ENCODE measurements at regions not wholly inside any gene's neighbourhood (a gene's known extent, or its start where the extent isn't known, plus 50 kb on each side); places are given as distances from the start of the nearest gene placed in this dataset.
"Not testable (repeated sequence)": the region's sequence is repeated elsewhere in the genome, so short reads cannot be mapped to it uniquely, and the experiment has no call there.

DNA sequence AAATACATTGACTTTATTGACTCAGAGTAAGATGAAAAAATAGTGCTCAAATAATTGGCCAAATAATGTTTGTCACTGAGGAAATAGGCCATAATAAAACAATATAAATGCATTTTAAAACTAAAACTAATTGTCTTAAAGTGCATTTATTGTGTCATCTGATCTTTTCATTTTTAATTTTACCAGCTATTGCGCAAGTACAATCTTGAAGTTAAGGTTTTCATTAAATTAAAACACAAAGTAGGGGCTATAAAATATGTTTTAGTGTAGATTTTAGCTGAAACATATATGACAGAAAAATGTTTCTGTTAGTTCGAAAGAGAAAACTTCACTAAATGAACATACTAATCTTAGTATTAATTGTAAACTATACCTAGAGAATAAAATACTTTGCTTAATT, 832.8 kb downstream of the FSCB start:
- Histone ChIP-seq H3K27ac (ENCODE audit: low read depth in 1 of 3, low read length in 2 of 3) (no peak overlapping the region), H3K27me3 (ENCODE audit: control insufficient read depth in 3 of 3, insufficient read depth in 3 of 3, low read length in 3 of 3) (no peaks in the 10 kb centered on the region), H3K4me3 (ENCODE audit: low read depth in 1 of 3, low read length in 3 of 3) (no peak overlapping the region), H3K4me1 (ENCODE audit: control insufficient read depth in 3 of 3, insufficient read depth in 2 of 3, low read depth in 1 of 3, low read length in 2 of 3) (no peaks in the 10 kb centered on the region), H3K9me3 (ENCODE audit: control insufficient read depth in 2 of 2, insufficient read depth in 1 of 2, low read depth in 1 of 2, low read length in 1 of 2) (no peaks in the 10 kb centered on the region), H3K36me3 (ENCODE audit: control insufficient read depth in 3 of 3, insufficient read depth in 2 of 3, low read depth in 1 of 3, low read length in 3 of 3) (no peaks in the 10 kb centered on the region)
- no peak for DNase-seq
- WGBS, 3 donors: 88 to 92% (median 91%) methylated on average over 2 of the region's 2 CpGs
- no peak for FAIRE-seq

DNA sequence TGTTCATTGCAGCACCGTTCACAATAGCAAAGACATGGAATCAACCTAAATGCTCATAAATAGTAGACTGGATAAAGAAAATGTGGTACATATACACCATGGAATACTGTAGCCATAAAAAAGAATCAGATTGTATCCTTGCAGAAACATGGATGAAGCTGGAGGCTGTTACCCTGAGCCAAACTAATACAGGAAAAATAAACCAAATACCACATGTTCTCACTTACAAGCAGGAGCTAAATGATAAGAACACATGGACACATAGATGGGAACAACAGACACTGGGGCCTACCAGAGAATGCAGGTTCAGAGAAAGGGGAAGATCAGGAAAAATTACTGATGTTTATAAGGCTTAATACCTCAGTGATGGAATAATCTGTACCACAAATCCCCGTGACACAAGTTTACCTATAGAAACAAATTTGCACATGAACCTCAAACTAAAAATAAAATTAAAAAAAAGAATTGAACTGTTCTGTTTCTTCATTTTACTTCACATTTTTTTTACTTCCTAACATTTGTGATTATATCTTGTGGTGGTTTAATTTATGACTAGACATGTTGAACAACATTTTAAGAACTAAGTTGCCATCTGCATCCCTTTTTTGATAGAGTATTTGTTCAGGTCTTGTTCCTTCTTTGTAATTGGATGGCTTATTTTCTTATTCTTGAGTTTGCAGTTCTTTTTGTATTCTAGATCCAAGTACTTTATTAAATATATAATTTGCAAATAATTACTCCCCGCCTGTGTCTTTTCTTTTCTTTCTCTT, 835.2 kb downstream of the FSCB start:
- no peaks in the 10 kb centered on the region for H3K27me3 ChIP-seq (ENCODE audit: control insufficient read depth in 3 of 3, insufficient read depth in 3 of 3, low read length in 3 of 3)
- peaks cover 0 to 2% of the 10 kb centered on the region in 2 donors for H3K9me3 ChIP-seq (ENCODE audit: control insufficient read depth in 2 of 2, insufficient read depth in 1 of 2, low read depth in 1 of 2, low read length in 1 of 2)
- FAIRE-seq: no peak
- H3K36me3 ChIP-seq (ENCODE audit: control insufficient read depth in 3 of 3, insufficient read depth in 2 of 3, low read depth in 1 of 3, low read length in 3 of 3): no peaks in the 10 kb centered on the region
- no peak for DNase-seq
- H3K4me1 ChIP-seq (ENCODE audit: control insufficient read depth in 3 of 3, insufficient read depth in 2 of 3, low read depth in 1 of 3, low read length in 2 of 3): no peaks in the 10 kb centered on the region
- H3K4me3 ChIP-seq (ENCODE audit: low read depth in 1 of 3, low read length in 3 of 3): no peak overlapping the region
- WGBS, 3 donors: 66 to 81% (median 80%) methylated on average over 3 of the region's 3 CpGs
- H3K27ac ChIP-seq (ENCODE audit: low read depth in 1 of 3, low read length in 2 of 3): no peak overlapping the region

DNA sequence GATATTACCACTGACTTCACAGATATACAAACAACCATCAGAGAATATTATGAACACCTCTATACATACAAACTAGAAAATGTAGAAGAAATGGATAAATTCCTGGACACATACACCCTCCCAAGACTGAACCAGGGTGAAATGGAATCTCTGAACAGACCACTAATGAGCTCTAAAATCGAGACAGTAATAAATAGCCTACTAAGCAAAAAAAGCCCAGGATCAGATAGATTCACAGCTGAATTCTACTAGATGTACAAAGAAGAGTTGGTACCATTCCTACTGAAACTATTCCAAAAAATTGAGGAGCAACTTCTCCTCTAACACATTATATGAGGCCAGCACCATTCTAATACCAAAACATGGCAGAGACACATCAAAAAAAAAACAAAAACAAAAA, 837.7 kb downstream of the FSCB start:
- H3K27me3 ChIP-seq (ENCODE audit: control insufficient read depth in 3 of 3, insufficient read depth in 3 of 3, low read length in 3 of 3): no peaks in the 10 kb centered on the region
- WGBS, 3 donors: 23 to 49% (median 37%) methylated on average over 1 of the region's 1 CpG

DNA sequence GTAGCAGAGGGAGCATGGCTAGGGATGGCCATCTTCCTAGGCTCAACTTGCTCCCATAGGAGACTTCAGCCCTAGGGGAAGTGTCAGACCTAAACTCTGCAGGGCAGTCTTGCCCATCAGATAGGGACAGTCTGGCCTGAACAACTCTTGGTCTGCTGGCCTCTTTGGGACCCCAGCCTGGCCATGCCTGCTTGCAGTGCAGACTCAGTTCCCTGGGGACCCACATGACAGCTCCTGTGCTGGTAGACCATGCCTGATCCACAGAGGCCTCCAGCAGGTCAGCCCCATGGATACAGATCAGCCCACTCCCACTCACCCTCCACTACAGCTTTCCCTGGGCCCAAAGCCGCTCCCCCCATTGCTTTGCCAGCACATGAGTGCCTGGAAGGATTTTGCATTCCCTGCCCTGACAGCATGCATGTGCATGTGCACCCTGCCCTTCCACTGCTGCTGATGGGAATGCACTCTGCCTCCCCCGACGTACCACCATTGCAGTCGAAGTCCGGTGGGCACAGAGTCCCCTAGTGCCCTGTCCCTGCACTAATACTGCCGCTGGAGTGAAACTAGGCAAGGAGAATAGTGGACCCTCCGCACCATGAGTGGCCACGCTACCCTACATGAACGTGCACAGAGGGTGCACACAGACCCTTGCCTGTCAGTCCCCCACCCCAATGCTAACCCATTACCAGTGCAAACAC, 841.4 kb downstream of the FSCB start:
- WGBS, 3 donors: 75 to 83% (median 83%) methylated on average over 9 of the region's 9 CpGs

More for the DNA sequence above, 837.7 kb downstream of the FSCB start:
- Histone ChIP-seq H3K9me3 (ENCODE audit: control insufficient read depth in 2 of 2, insufficient read depth in 1 of 2, low read depth in 1 of 2, low read length in 1 of 2) (peaks cover 0 to 4% of the 10 kb centered on the region in 2 donors), H3K27ac (ENCODE audit: low read depth in 1 of 3, low read length in 2 of 3) (no peak overlapping the region), H3K4me3 (ENCODE audit: low read depth in 1 of 3, low read length in 3 of 3) (no peak overlapping the region), H3K4me1 (ENCODE audit: control insufficient read depth in 3 of 3, insufficient read depth in 2 of 3, low read depth in 1 of 3, low read length in 2 of 3) (no peaks in the 10 kb centered on the region), H3K36me3 (ENCODE audit: control insufficient read depth in 3 of 3, insufficient read depth in 2 of 3, low read depth in 1 of 3, low read length in 3 of 3) (no peaks in the 10 kb centered on the region)
- DNase-seq (no peak), FAIRE-seq (no peak)

DNA sequence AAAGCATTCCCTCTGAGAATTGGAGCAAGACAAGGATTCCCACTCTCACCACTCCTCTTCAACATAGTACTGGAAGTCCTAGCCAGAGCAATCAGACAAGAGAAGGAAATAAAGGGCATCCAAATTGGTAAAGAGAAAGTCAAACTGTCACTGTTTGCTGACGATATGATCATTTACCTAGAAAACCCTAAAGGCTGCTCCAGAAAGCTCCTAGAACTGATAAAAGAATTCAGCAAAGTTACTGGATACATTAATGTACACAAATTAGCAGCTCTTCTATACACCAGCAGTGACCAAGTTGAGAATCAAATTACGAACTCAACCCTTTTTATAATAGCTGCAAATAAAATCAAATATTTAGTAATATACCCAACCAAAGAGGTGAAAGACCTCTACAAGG, 851.9 kb downstream of the FSCB start:
- not testable (repeated sequence) for H3K4me1 ChIP-seq (ENCODE audit: control insufficient read depth in 3 of 3, insufficient read depth in 2 of 3, low read depth in 1 of 3, low read length in 2 of 3); H3K27me3 ChIP-seq (ENCODE audit: control insufficient read depth in 3 of 3, insufficient read depth in 3 of 3, low read length in 3 of 3); H3K27ac ChIP-seq (ENCODE audit: low read depth in 1 of 3, low read length in 2 of 3); H3K36me3 ChIP-seq (ENCODE audit: control insufficient read depth in 3 of 3, insufficient read depth in 2 of 3, low read depth in 1 of 3, low read length in 3 of 3); DNase-seq; FAIRE-seq; H3K4me3 ChIP-seq (ENCODE audit: low read depth in 1 of 3, low read length in 3 of 3); H3K9me3 ChIP-seq (ENCODE audit: control insufficient read depth in 2 of 2, insufficient read depth in 1 of 2, low read depth in 1 of 2, low read length in 1 of 2)
- 80 to 89% (median 82%) methylated on average over 2 of the region's 2 CpGs for WGBS, 3 donors

More for the DNA sequence above, 841.4 kb downstream of the FSCB start:
- H3K27ac ChIP-seq (ENCODE audit: low read depth in 1 of 3, low read length in 2 of 3): no peak overlapping the region
- peaks cover 0 to 4% of the 10 kb centered on the region in 2 donors for H3K9me3 ChIP-seq (ENCODE audit: control insufficient read depth in 2 of 2, insufficient read depth in 1 of 2, low read depth in 1 of 2, low read length in 1 of 2)
- no peak overlapping the region for H3K4me3 ChIP-seq (ENCODE audit: low read depth in 1 of 3, low read length in 3 of 3)
- no peaks in the 10 kb centered on the region for H3K27me3 ChIP-seq (ENCODE audit: control insufficient read depth in 3 of 3, insufficient read depth in 3 of 3, low read length in 3 of 3)
- no peaks in the 10 kb centered on the region for H3K4me1 ChIP-seq (ENCODE audit: control insufficient read depth in 3 of 3, insufficient read depth in 2 of 3, low read depth in 1 of 3, low read length in 2 of 3)
- DNase-seq (no peak), FAIRE-seq (no peak)
- no peaks in the 10 kb centered on the region for H3K36me3 ChIP-seq (ENCODE audit: control insufficient read depth in 3 of 3, insufficient read depth in 2 of 3, low read depth in 1 of 3, low read length in 3 of 3)

DNA sequence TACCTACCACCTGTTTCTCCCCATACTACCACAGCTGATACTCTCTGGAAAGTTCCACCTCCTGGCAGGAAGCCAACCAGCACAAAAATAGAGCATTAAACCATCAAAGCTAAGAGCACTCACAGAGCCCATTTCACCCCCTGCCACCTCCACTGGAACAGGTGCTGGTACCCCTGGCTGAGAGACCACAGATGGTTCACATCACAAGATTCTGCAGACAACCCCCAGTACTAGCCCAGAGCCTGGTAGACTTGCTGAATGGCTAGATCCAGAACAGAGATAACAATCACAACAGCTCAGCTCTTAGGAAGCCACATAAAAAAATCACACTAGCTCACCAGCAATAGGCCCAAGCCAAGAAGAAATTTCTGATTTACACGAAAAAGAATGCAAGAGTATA, 855.2 kb downstream of the FSCB start:
- H3K27me3 ChIP-seq (ENCODE audit: control insufficient read depth in 3 of 3, insufficient read depth in 3 of 3, low read length in 3 of 3): no peaks in the 10 kb centered on the region
- peaks cover 0 to 6% of the 10 kb centered on the region in 2 donors for H3K9me3 ChIP-seq (ENCODE audit: control insufficient read depth in 2 of 2, insufficient read depth in 1 of 2, low read depth in 1 of 2, low read length in 1 of 2)
- no peaks in the 10 kb centered on the region for H3K36me3 ChIP-seq (ENCODE audit: control insufficient read depth in 3 of 3, insufficient read depth in 2 of 3, low read depth in 1 of 3, low read length in 3 of 3)
- FAIRE-seq: no peak
- WGBS, 3 donors: 77 to 82% (median 79%) methylated on average over 1 of the region's 1 CpG
- H3K4me1 ChIP-seq (ENCODE audit: control insufficient read depth in 3 of 3, insufficient read depth in 2 of 3, low read depth in 1 of 3, low read length in 2 of 3): no peaks in the 10 kb centered on the region
- no peak for DNase-seq
- no peak overlapping the region for H3K27ac ChIP-seq (ENCODE audit: low read depth in 1 of 3, low read length in 2 of 3)
- H3K4me3 ChIP-seq (ENCODE audit: low read depth in 1 of 3, low read length in 3 of 3): no peak overlapping the region

DNA sequence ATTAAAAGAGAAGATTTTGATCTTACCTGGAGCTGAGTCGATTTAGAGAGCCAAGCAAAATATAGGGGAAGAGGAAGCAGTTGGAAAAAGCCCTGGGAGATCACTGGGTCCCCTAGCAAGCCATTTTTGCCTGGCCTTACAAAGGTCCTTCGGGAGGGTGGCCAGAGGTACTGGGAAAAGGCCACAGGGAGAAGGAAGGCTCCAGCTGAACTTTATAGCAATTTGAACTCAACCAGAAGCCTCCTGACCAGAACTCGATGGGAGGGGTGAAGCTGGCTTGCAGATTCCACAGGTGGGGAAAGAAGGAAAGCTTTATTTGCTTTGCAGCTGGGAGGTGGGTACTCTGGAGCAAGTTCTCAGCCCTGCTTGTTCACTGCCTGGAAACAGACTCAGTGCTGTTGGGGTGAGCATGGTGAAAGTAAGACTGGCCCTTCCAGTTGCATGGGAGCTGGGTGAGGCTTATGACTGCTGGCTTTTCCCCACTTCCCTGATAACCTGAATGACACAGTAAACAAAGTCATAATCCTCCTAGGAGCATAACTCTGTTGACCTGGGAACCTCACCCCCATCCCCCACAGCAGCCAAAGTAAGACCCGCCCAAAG, 855.8 kb downstream of the FSCB start:
- Histone ChIP-seq H3K4me1 (ENCODE audit: control insufficient read depth in 3 of 3, insufficient read depth in 2 of 3, low read depth in 1 of 3, low read length in 2 of 3) (no peaks in the 10 kb centered on the region), H3K27ac (ENCODE audit: low read depth in 1 of 3, low read length in 2 of 3) (no peak overlapping the region), H3K36me3 (ENCODE audit: control insufficient read depth in 3 of 3, insufficient read depth in 2 of 3, low read depth in 1 of 3, low read length in 3 of 3) (no peaks in the 10 kb centered on the region), H3K27me3 (ENCODE audit: control insufficient read depth in 3 of 3, insufficient read depth in 3 of 3, low read length in 3 of 3) (no peaks in the 10 kb centered on the region), H3K4me3 (ENCODE audit: low read depth in 1 of 3, low read length in 3 of 3) (no peak overlapping the region), H3K9me3 (ENCODE audit: control insufficient read depth in 2 of 2, insufficient read depth in 1 of 2, low read depth in 1 of 2, low read length in 1 of 2) (peaks cover 0 to 6% of the 10 kb centered on the region in 2 donors)
- FAIRE-seq: no peak
- 27 to 65% (median 53%) methylated on average over 4 of the region's 4 CpGs for WGBS, 3 donors
- no peak for DNase-seq

DNA sequence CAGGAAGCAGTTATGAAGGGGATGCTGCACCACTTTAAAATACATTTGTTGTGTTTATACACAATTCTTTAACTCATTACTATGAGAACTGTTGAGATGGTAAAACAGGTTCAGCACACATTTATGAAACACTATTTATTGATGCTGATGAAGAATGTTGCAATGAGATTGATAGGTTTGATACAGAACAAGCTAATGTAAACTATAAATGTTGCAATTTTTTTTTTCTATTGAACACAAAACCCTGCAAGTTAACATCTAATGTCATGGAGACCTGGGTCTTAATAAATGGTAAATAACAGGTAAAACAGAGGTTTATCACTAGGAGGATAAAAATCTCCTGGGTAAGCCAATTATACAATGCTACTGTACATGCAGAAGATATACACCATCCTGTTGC, 857.6 kb downstream of the FSCB start:
- no peaks in the 10 kb centered on the region for H3K4me1 ChIP-seq (ENCODE audit: control insufficient read depth in 3 of 3, insufficient read depth in 2 of 3, low read depth in 1 of 3, low read length in 2 of 3)
- no peak for FAIRE-seq
- DNase-seq: no peak
- H3K36me3 ChIP-seq (ENCODE audit: control insufficient read depth in 3 of 3, insufficient read depth in 2 of 3, low read depth in 1 of 3, low read length in 3 of 3): no peaks in the 10 kb centered on the region
- H3K27ac ChIP-seq (ENCODE audit: low read depth in 1 of 3, low read length in 2 of 3): no peak overlapping the region
- H3K9me3 ChIP-seq (ENCODE audit: control insufficient read depth in 2 of 2, insufficient read depth in 1 of 2, low read depth in 1 of 2, low read length in 1 of 2): peaks cover 0 to 6% of the 10 kb centered on the region in 2 donors
- H3K4me3 ChIP-seq (ENCODE audit: low read depth in 1 of 3, low read length in 3 of 3): no peak overlapping the region
- no peaks in the 10 kb centered on the region for H3K27me3 ChIP-seq (ENCODE audit: control insufficient read depth in 3 of 3, insufficient read depth in 3 of 3, low read length in 3 of 3)

All from small intestine (tissue), 7 donors.